Smooth muscle cell (in vitro differentiated cells): ENCODE measurements at regions not wholly inside any gene's neighbourhood (a gene's known extent, or its start where the extent isn't known, plus 50 kb on each side); places are given as distances from the start of the nearest gene placed in this dataset.

Experiments
- DNase-seq: peaks from one replicate; lab custom pipeline; 2025; ENCODE audit not compliant: unreplicated experiment; lab: John Stamatoyannopoulos, UW
- H2AFZ ChIP-seq: fragments of 200-600 bp; sonication (generic); 2 replicates; pipeline ENCODE4 v1.6.0; 2016; ENCODE audit warnings: antibody characterized with exemption, low read depth, mild to moderate bottlenecking
- H3F3A ChIP-seq: fragments of 200-600 bp; sonication (generic); 2 replicates; pipeline ENCODE4 v1.6.0; 2017; ENCODE audit warnings: antibody characterized with exemption, low read depth
- H3K27ac ChIP-seq: fragments of 200-600 bp; sonication (generic); 2 replicates; pipeline ENCODE4 v1.5.1; 2016; ENCODE audit warnings: low read depth, mild to moderate bottlenecking
- H3K27me3 ChIP-seq: fragments of 200-600 bp; sonication (generic); 2 replicates; pipeline ENCODE4 v1.6.1; 2016; ENCODE audit warnings: low read depth, mild to moderate bottlenecking
- H3K36me3 ChIP-seq: fragments of 200-600 bp; sonication (generic); 2 replicates; pipeline ENCODE4 v1.5.1; 2016; ENCODE audit warnings: low read depth
- H3K4me1 ChIP-seq: fragments of 200-600 bp; sonication (generic); 2 replicates; pipeline ENCODE4 v1.5.1; 2016; ENCODE audit warnings: low read depth
- H3K4me2 ChIP-seq: fragments of 200-600 bp; sonication (generic); 2 replicates; pipeline ENCODE4 v1.6.0; 2016; ENCODE audit warnings: mild to moderate bottlenecking
- H3K4me3 ChIP-seq: fragments of 200-600 bp; sonication (generic); 2 replicates; pipeline ENCODE4 v1.5.1; 2016; ENCODE audit warnings: mild to moderate bottlenecking
- H3K79me2 ChIP-seq: fragments of 200-600 bp; sonication (generic); 2 replicates; pipeline ENCODE4 v1.6.0; 2016; ENCODE audit warnings: low read depth, mild to moderate bottlenecking
- H3K9ac ChIP-seq: fragments of 200-600 bp; sonication (generic); 2 replicates; pipeline ENCODE4 v1.6.0; 2016; ENCODE audit warnings: low read depth
- H3K9me3 ChIP-seq: fragments of 200-600 bp; sonication (generic); replicated peaks from 2 replicates; pipeline ENCODE4 v1.5.1; 2016; ENCODE audit warnings: low read depth
- H4K20me1 ChIP-seq: fragments of 200-600 bp; sonication (generic); 2 replicates; pipeline ENCODE4 v1.6.0; 2016; ENCODE audit warnings: low read depth
- CTCF ChIP-seq: fragments of 200-600 bp; sonication (generic); IDR thresholded peaks from 2 replicates; pipeline ENCODE4 v1.5.1; 2017; ENCODE audit warnings: borderline replicate concordance, mild to moderate bottlenecking, antibody characterized with exemption; ENCODE audit not compliant: insufficient read depth, poor library complexity, severe bottlenecking
- WGBS: methylation state at CpG from one replicate; pipeline ENCODE4 v1.1.7; 2016; ENCODE audit warnings: low lambda C conversion rate; 5-methylcytosine and 5-hydroxymethylcytosine counted together

- Histone ChIP-seq H3K27ac (no peak overlapping the region), H3K36me3 (no peaks in the 10 kb centered on the region), H3F3A (no peaks in the 10 kb centered on the region), H3K79me2 (no peaks in the 10 kb centered on the region), H3K9me3 (no peaks in the 10 kb centered on the region), H3K27me3 (no peaks in the 10 kb centered on the region), H4K20me1 (no peaks in the 10 kb centered on the region), H3K4me3 (no peak overlapping the region), H2AFZ (no peak overlapping the region), H3K4me2 (no peak overlapping the region), H3K4me1 (no peaks in the 10 kb centered on the region), H3K9ac (no peak overlapping the region)
- WGBS, result 88% methylated on average over 8 of the region's 8 CpGs
- no peak for TF ChIP-seq CTCF
- no peak for DNase-seq
These were observed 381.4 kb downstream of the BCOR start for GRCh38 chrX:39716401-39716800.

DNA sequence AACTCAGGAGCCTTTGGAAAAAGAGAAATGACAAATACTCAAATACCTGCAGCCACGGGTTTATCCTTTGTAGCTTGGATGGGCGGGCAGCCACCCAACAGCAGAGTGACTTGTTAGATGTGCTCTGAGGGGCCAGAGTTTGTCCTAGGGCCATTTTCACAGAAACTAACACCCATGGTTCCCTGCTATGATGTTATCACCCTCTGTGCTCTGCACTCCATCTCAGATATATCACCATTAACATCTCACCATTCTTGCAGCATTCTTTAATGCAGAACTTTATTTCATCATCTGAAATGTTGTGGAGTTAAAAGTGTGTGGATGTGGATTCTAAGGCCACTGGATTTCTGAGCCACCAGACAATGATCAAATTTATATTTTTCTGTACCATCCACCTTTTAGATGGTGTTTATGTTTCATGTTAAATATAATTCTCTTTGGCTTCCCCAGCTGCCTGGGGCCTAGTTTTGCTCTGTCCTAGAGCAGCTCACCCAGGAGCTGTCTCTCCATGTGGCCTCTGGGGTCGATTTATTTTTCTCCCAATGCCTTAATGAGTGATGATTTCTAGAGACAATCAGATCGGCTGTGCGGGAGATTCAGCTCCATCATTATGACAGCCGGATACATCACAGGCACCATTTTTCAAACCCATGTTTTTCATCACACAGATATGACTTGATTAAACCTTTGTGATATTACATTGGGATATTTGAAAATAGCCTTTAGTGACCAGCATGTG lies 380.8 kb downstream of the BCOR start:
- Histone ChIP-seq H3K4me3 (no peak overlapping the region), H3K27me3 (no peaks in the 10 kb centered on the region), H4K20me1 (no peaks in the 10 kb centered on the region), H3K36me3 (no peaks in the 10 kb centered on the region), H3K9ac (no peak overlapping the region), H3K9me3 (no peaks in the 10 kb centered on the region), H3K4me1 (no peaks in the 10 kb centered on the region), H3K79me2 (no peaks in the 10 kb centered on the region), H3K4me2 (no peak overlapping the region), H3K27ac (no peak overlapping the region), H2AFZ (no peak overlapping the region), H3F3A (no peaks in the 10 kb centered on the region)
- WGBS, result 89% methylated on average over 6 of the region's 6 CpGs
- no peak for TF ChIP-seq CTCF
- DNase-seq, result no peak

GRCh38 chrX:39718981-39719380 lies 378.8 kb downstream of the BCOR start:
- H4K20me1 ChIP-seq, result no peaks in the 10 kb centered on the region
- no peaks in the 10 kb centered on the region for H3K79me2 ChIP-seq
- no peaks in the 10 kb centered on the region for H3K4me1 ChIP-seq
- H3K4me3 ChIP-seq, result no peak overlapping the region
- H3K27ac ChIP-seq, result no peak overlapping the region
- H3K9me3 ChIP-seq, result no peaks in the 10 kb centered on the region
- 56% methylated on average over 2 of the region's 2 CpGs for WGBS
- H3K36me3 ChIP-seq, result no peaks in the 10 kb centered on the region
- no peaks in the 10 kb centered on the region for H3F3A ChIP-seq
- no peak for DNase-seq
- H3K9ac ChIP-seq, result no peak overlapping the region
- H3K27me3 ChIP-seq, result no peaks in the 10 kb centered on the region
- H2AFZ ChIP-seq, result no peak overlapping the region
- no peak for TF ChIP-seq CTCF
- H3K4me2 ChIP-seq, result no peak overlapping the region

DNA sequence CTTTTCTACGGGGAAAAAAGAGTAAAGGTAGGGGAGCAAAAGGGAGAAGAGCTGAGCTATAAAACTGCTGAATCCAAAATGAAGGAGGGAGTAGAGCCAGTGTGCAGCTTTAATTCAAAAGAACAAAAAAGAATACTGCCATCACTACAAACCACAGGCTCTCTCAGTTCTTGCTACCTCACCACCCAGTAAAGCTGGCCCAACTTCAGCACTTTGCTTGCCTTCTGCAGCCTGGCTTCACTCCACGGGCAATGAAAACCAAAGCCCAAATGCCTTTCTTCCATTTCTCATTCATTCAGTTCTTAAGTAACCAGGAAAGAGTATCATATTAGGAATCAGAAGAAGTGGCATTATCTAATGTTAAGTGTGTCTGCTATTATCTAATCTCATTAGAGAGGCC lies 376.8 kb downstream of the BCOR start:
- H3K79me2 ChIP-seq, result no peaks in the 10 kb centered on the region
- no peak overlapping the region for H3K4me2 ChIP-seq
- H2AFZ ChIP-seq, result no peak overlapping the region
- H3K27ac ChIP-seq, result no peak overlapping the region
- no peak overlapping the region for H3K9ac ChIP-seq
- H3K9me3 ChIP-seq, result no peaks in the 10 kb centered on the region
- WGBS, result 77% methylated on average over 2 of the region's 2 CpGs
- H3K36me3 ChIP-seq, result no peaks in the 10 kb centered on the region
- no peaks in the 10 kb centered on the region for H3K4me1 ChIP-seq
- H3K4me3 ChIP-seq, result no peak overlapping the region
- no peaks in the 10 kb centered on the region for H3K27me3 ChIP-seq
- no peak for TF ChIP-seq CTCF
- no peaks in the 10 kb centered on the region for H4K20me1 ChIP-seq
- H3F3A ChIP-seq, result no peaks in the 10 kb centered on the region
- no peak for DNase-seq
